OCI-LY3 (cell line): ENCODE measurements at regions not wholly inside any gene's neighbourhood (a gene's known extent, or its start where the extent isn't known, plus 50 kb on each side); places are given as distances from the start of the nearest gene placed in this dataset.

ENCODE experiments used
- EZH2phosphoT487 ChIP-seq: fragments of 200-600 bp; shearing (Covaris generic); IDR thresholded peaks from 2 replicates; pipeline ENCODE4 v1.6.1; 2018; ENCODE audit warnings: antibody characterized with exemption, mixed run types, low read depth
- TF ChIP-seq, protein P1 (sequence below): fragments of 200-600, 300-600 bp; sonication (generic); IDR thresholded peaks from 2 replicates; pipeline ENCODE4 v1.5.1; 2014; ENCODE audit warnings: antibody characterized with exemption, low read length, low read depth

GRCh38 chr4:110400086-110400485 is 75.9 kb upstream of the ENPEP start:
- TF ChIP-seq, protein P1, sequence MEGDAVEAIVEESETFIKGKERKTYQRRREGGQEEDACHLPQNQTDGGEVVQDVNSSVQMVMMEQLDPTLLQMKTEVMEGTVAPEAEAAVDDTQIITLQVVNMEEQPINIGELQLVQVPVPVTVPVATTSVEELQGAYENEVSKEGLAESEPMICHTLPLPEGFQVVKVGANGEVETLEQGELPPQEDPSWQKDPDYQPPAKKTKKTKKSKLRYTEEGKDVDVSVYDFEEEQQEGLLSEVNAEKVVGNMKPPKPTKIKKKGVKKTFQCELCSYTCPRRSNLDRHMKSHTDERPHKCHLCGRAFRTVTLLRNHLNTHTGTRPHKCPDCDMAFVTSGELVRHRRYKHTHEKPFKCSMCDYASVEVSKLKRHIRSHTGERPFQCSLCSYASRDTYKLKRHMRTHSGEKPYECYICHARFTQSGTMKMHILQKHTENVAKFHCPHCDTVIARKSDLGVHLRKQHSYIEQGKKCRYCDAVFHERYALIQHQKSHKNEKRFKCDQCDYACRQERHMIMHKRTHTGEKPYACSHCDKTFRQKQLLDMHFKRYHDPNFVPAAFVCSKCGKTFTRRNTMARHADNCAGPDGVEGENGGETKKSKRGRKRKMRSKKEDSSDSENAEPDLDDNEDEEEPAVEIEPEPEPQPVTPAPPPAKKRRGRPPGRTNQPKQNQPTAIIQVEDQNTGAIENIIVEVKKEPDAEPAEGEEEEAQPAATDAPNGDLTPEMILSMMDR: no peak
- TF ChIP-seq EZH2phosphoT487: no peak
